Activated T-cell treated with anti-CD3 and anti-CD28 coated beads, Interleukin-2, amount 50 U/mL, for 24 hours (primary cell): ENCODE measurements at regions not wholly inside any gene's neighbourhood (a gene's known extent, or its start where the extent isn't known, plus 50 kb on each side); places are given as distances from the start of the nearest gene placed in this dataset.

Experiments used
- DNase-seq: peaks from one replicate; pipeline ENCODE4 v3.0.0-alpha.2; 2020
- H3K27ac Mint-ChIP-seq: 2 replicates; pipeline ENCODE4 v1.8.0; 2020; ENCODE audit warnings: mild to moderate bottlenecking, mixed read lengths
- H3K27me3 Mint-ChIP-seq: 2 replicates; pipeline ENCODE4 v1.8.0; 2020; ENCODE audit warnings: mixed read lengths
- H3K36me3 Mint-ChIP-seq: 2 replicates; pipeline ENCODE4 v1.8.0; 2020; ENCODE audit warnings: low read depth, mixed read lengths
- H3K4me1 Mint-ChIP-seq: 2 replicates; pipeline ENCODE4 v1.8.0; 2020; ENCODE audit warnings: low read depth, mixed read lengths
- H3K4me3 Mint-ChIP-seq: 2 replicates; pipeline ENCODE4 v1.8.0; 2020; ENCODE audit warnings: mild to moderate bottlenecking, moderate library complexity, mixed read lengths
- H3K9me3 Mint-ChIP-seq: 2 replicates; pipeline ENCODE4 v1.8.0; 2020; ENCODE audit warnings: mixed read lengths

- Mint-ChIP-seq H3K4me3 (no peak overlapping the region), H3K9me3 (peaks cover 54% of the 10 kb centered on the region), H3K27ac (no peak overlapping the region), H3K36me3 (peaks cover 5% of the 10 kb centered on the region), H3K4me1 (no peaks in the 10 kb centered on the region), H3K27me3 (no peaks in the 10 kb centered on the region)
- DNase-seq = no peak
These were observed 90.4 kb upstream of the PEG3 start for GRCh38 chr19:56930647-56931535.

GRCh38 chr19:56933014-56933705 lies 92.6 kb upstream of the PEG3 start:
- Mint-ChIP-seq H3K9me3 (peaks cover 48% of the 10 kb centered on the region), H3K4me1 (no peaks in the 10 kb centered on the region), H3K27me3 (no peaks in the 10 kb centered on the region), H3K36me3 (peaks cover 10% of the 10 kb centered on the region), H3K4me3 (no peak overlapping the region), H3K27ac (no peak overlapping the region)
- no peak for DNase-seq

- Mint-ChIP-seq H3K9me3 (peaks cover 52% of the 10 kb centered on the region), H3K27me3 (no peaks in the 10 kb centered on the region), H3K36me3 (peaks cover 13% of the 10 kb centered on the region), H3K4me1 (no peaks in the 10 kb centered on the region), H3K4me3 (no peak overlapping the region), H3K27ac (no peak overlapping the region)
- DNase-seq = no peak
These were observed 94.0 kb upstream of the PEG3 start for GRCh38 chr19:56934438-56935090.

- H3K4me1 Mint-ChIP-seq = no peaks in the 10 kb centered on the region
- H3K27ac Mint-ChIP-seq = no peak overlapping the region
- H3K27me3 Mint-ChIP-seq = peaks cover 2% of the 10 kb centered on the region
- DNase-seq = no peak
- H3K36me3 Mint-ChIP-seq = peaks cover 12% of the 10 kb centered on the region
- peaks cover 44% of the 10 kb centered on the region for H3K9me3 Mint-ChIP-seq
- H3K4me3 Mint-ChIP-seq = no peak overlapping the region
These were observed 99.4 kb upstream of the PEG3 start for GRCh38 chr19:56939951-56940350.

- no peaks in the 10 kb centered on the region for H3K4me1 Mint-ChIP-seq
- no peak for DNase-seq
- peaks cover 45% of the 10 kb centered on the region for H3K9me3 Mint-ChIP-seq
- no peak overlapping the region for H3K4me3 Mint-ChIP-seq
- no peak overlapping the region for H3K27ac Mint-ChIP-seq
- H3K27me3 Mint-ChIP-seq = peaks cover 5% of the 10 kb centered on the region
- H3K36me3 Mint-ChIP-seq = peaks cover 3% of the 10 kb centered on the region
These were observed 102.2 kb upstream of the PEG3 start for GRCh38 chr19:56942756-56943155.

GRCh38 chr19:56946159-56946558 lies 105.6 kb upstream of the PEG3 start:
- Mint-ChIP-seq H3K36me3 (no peaks in the 10 kb centered on the region), H3K4me3 (no peak overlapping the region), H3K4me1 (no peaks in the 10 kb centered on the region), H3K9me3 (peaks cover 50% of the 10 kb centered on the region), H3K27ac (no peak overlapping the region), H3K27me3 (peaks cover 5% of the 10 kb centered on the region)
- no peak for DNase-seq

- Mint-ChIP-seq H3K36me3 (no peaks in the 10 kb centered on the region), H3K9me3 (peaks cover 47% of the 10 kb centered on the region), H3K4me1 (no peaks in the 10 kb centered on the region), H3K27ac (no peak overlapping the region), H3K27me3 (peaks cover 5% of the 10 kb centered on the region), H3K4me3 (no peak overlapping the region)
- DNase-seq = no peak
These were observed 106.7 kb upstream of the PEG3 start for GRCh38 chr19:56947206-56947605.

- Mint-ChIP-seq H3K4me1 (no peaks in the 10 kb centered on the region), H3K4me3 (no peak overlapping the region), H3K9me3 (peaks cover 55% of the 10 kb centered on the region), H3K27ac (no peak overlapping the region), H3K27me3 (peaks cover 3% of the 10 kb centered on the region), H3K36me3 (no peaks in the 10 kb centered on the region)
- DNase-seq = no peak
These were observed 109.1 kb upstream of the PEG3 start for GRCh38 chr19:56949626-56950025.

GRCh38 chr19:56951672-56952071 lies 111.1 kb upstream of the PEG3 start:
- H3K4me3 Mint-ChIP-seq = no peak overlapping the region

GRCh38 chr19:56953470-56953869 lies 112.9 kb upstream of the PEG3 start:
- Mint-ChIP-seq H3K9me3 (peaks cover 62% of the 10 kb centered on the region), H3K36me3 (no peaks in the 10 kb centered on the region), H3K27ac (no peak overlapping the region), H3K4me3 (no peak overlapping the region), H3K4me1 (no peaks in the 10 kb centered on the region), H3K27me3 (no peaks in the 10 kb centered on the region)
- no peak for DNase-seq

More at GRCh38 chr19:56951672-56952071, 111.1 kb upstream of the PEG3 start:
- Mint-ChIP-seq H3K9me3 (peaks cover 61% of the 10 kb centered on the region), H3K4me1 (no peaks in the 10 kb centered on the region), H3K27me3 (no peaks in the 10 kb centered on the region), H3K36me3 (no peaks in the 10 kb centered on the region), H3K27ac (no peak overlapping the region)
- no peak for DNase-seq

GRCh38 chr19:56955637-56956216 lies 115.2 kb upstream of the PEG3 start:
- Mint-ChIP-seq H3K9me3 (peaks cover 62% of the 10 kb centered on the region), H3K27ac (no peak overlapping the region), H3K4me1 (no peaks in the 10 kb centered on the region), H3K4me3 (no peak overlapping the region), H3K27me3 (no peaks in the 10 kb centered on the region), H3K36me3 (peaks cover under 1% of the 10 kb centered on the region)
- no peak for DNase-seq

- Mint-ChIP-seq H3K4me1 (no peaks in the 10 kb centered on the region), H3K4me3 (no peak overlapping the region), H3K36me3 (peaks cover 2% of the 10 kb centered on the region), H3K27me3 (no peaks in the 10 kb centered on the region), H3K9me3 (peaks cover 60% of the 10 kb centered on the region), H3K27ac (no peak overlapping the region)
- no peak for DNase-seq
These were observed 116.1 kb upstream of the PEG3 start for GRCh38 chr19:56956503-56957226.

- Mint-ChIP-seq H3K36me3 (peaks cover 2% of the 10 kb centered on the region), H3K9me3 (peaks cover 60% of the 10 kb centered on the region), H3K27ac (no peak overlapping the region), H3K4me3 (no peak overlapping the region), H3K4me1 (no peaks in the 10 kb centered on the region), H3K27me3 (no peaks in the 10 kb centered on the region)
- no peak for DNase-seq
These were observed 118.7 kb upstream of the PEG3 start for GRCh38 chr19:56959205-56959604.

- H3K9me3 Mint-ChIP-seq = peaks cover 53% of the 10 kb centered on the region
- no peaks in the 10 kb centered on the region for H3K4me1 Mint-ChIP-seq
- DNase-seq = no peak
- peaks cover 2% of the 10 kb centered on the region for H3K36me3 Mint-ChIP-seq
- no peak overlapping the region for H3K4me3 Mint-ChIP-seq
- no peak overlapping the region for H3K27ac Mint-ChIP-seq
- no peaks in the 10 kb centered on the region for H3K27me3 Mint-ChIP-seq
These were observed 120.5 kb upstream of the PEG3 start for GRCh38 chr19:56960959-56961543.
